ENCODE measurements at regions not wholly inside any gene's neighbourhood (a gene's known extent, or its start where the extent isn't known, plus 50 kb on each side); places are given as distances from the start of the nearest gene placed in this dataset.

DNA sequence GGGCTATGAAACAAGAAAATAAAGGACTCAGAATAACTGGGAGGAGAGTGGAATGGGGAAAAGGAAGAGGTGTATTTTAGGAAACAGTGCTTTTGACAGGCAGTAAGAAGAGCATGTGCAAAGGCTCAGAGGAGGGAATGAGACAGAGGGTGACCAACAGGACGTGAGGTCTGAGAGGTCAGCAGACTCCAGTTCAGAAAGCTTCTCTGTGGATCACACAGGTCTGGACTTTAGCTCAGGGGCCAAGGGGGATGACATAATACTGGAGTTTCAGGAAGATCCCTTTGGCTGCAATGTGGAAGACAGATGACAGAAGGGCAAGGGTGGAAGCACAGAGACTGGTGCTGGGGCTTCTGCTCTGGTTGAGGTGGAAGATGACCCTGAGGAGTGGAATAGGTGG lies 489.9 kb upstream of the CDH5 start:
- TF ChIP-seq, protein P1, sequence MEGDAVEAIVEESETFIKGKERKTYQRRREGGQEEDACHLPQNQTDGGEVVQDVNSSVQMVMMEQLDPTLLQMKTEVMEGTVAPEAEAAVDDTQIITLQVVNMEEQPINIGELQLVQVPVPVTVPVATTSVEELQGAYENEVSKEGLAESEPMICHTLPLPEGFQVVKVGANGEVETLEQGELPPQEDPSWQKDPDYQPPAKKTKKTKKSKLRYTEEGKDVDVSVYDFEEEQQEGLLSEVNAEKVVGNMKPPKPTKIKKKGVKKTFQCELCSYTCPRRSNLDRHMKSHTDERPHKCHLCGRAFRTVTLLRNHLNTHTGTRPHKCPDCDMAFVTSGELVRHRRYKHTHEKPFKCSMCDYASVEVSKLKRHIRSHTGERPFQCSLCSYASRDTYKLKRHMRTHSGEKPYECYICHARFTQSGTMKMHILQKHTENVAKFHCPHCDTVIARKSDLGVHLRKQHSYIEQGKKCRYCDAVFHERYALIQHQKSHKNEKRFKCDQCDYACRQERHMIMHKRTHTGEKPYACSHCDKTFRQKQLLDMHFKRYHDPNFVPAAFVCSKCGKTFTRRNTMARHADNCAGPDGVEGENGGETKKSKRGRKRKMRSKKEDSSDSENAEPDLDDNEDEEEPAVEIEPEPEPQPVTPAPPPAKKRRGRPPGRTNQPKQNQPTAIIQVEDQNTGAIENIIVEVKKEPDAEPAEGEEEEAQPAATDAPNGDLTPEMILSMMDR (IDR thresholded peaks at IDR 0.05) = no peak
- no peak for TF ChIP-seq POLR2A (IDR thresholded peaks at IDR 0.05)
